GM12878 (cell line): ENCODE measurements at regions not wholly inside any gene's neighbourhood (a gene's known extent, or its start where the extent isn't known, plus 50 kb on each side); places are given as distances from the start of the nearest gene placed in this dataset.

Experiments used
- ATAC-seq: fragments of 200-7000 bp; cut with Tn5 transposase; 3 replicates; pipeline ENCODE4 v1.9.1; 2020; ENCODE audit warnings: mild to moderate bottlenecking, moderate library complexity
- BruUV-seq: library from RNA; stranded (reverse); fragments of 400-500 nt; replicated peaks from 2 replicates; lab custom pipeline; 2021; lab: Mats Ljungman, UMichigan
- CTCF ChIA-PET: fragments of 300-600 bp; sonication (Branson Sonifier 250); formaldehyde crosslinking; extraction: SDS; loops from one replicate; lab custom pipeline; 2021; ENCODE audit warnings: inconsistent platforms; lab: Yijun Ruan, JAX
- POLR2A ChIA-PET: fragments of 350-600 bp; formaldehyde crosslinking; extraction: SDS; loops from one replicate; lab custom pipeline; 2021; ENCODE audit warnings: inconsistent platforms; lab: Charles Lee
- RAD21 ChIA-PET: fragments of 300-600 bp; sonication (Branson Sonifier 250); formaldehyde crosslinking; loops from one replicate; lab custom pipeline; 2023; ENCODE audit warnings: antibody characterized with exemption; ENCODE audit not compliant: unreplicated experiment; lab: Charles Lee
- SMC1A ChIA-PET: fragments of 300-600 bp; sonication (Branson Sonifier 250); formaldehyde crosslinking; loops from one replicate; lab custom pipeline; 2023; ENCODE audit not compliant: unreplicated experiment, uncharacterized antibody; lab: Charles Lee
- DNase-seq: peaks from one replicate; pipeline ENCODE4 v3.0.0-alpha.2; 2011; ENCODE audit warnings: low read depth, low spot score
- FAIRE-seq: peaks from 3 replicates; lab custom pipeline; 2011; peaks lifted over from hg19 to GRCh38; lab: Jason Lieb, UNC
- H2AFZ ChIP-seq: 2 replicates; pipeline ENCODE4 v1.6.0; 2011; ENCODE audit warnings: low read depth, low read length, control low read depth; ENCODE audit not compliant: control insufficient read depth
- H3K27ac ChIP-seq: 2 replicates; pipeline ENCODE4 v1.5.1; 2011; ENCODE audit warnings: control low read depth; ENCODE audit not compliant: control insufficient read depth, insufficient read depth
- H3K27me3 ChIP-seq, 2 experiments: replicated peaks in 1 of 2; 2 replicates each; pipeline versions ENCODE4 v1.6.0 to v1.6.1; 2011; ENCODE audit warnings: low read length in 1 of 2; ENCODE audit not compliant: control insufficient read depth in 2 of 2, insufficient read depth in 2 of 2
- H3K36me3 ChIP-seq, 2 experiments: 2 replicates each; pipeline ENCODE4 v1.5.1; 2011; ENCODE audit warnings: low read length in 1 of 2; ENCODE audit not compliant: control insufficient read depth in 2 of 2, insufficient read depth in 2 of 2
- H3K4me1 ChIP-seq: 2 replicates; pipeline ENCODE4 v1.6.1; 2011; ENCODE audit warnings: mild to moderate bottlenecking, low read length, moderate library complexity, mixed read lengths; ENCODE audit not compliant: control insufficient read depth, insufficient read depth
- H3K4me2 ChIP-seq: 2 replicates; pipeline ENCODE4 v1.6.0; 2011; ENCODE audit warnings: control low read depth; ENCODE audit not compliant: control insufficient read depth, insufficient read depth
- H3K4me3 ChIP-seq: fragments of 200-600 bp; sonication (generic); 2 replicates; pipeline ENCODE4 v1.5.1; 2016
- H3K79me2 ChIP-seq: 2 replicates; pipeline ENCODE4 v1.6.0; 2011; ENCODE audit warnings: low read length; ENCODE audit not compliant: control insufficient read depth, insufficient read depth
- H3K9ac ChIP-seq: 2 replicates; pipeline ENCODE4 v1.8.0; 2011; ENCODE audit warnings: low read length, control low read depth, mixed read lengths; ENCODE audit not compliant: control insufficient read depth, insufficient read depth
- H3K9me3 ChIP-seq: replicated peaks from 3 replicates; pipeline ENCODE4 v1.5.1; 2011; ENCODE audit warnings: mild to moderate bottlenecking, low read length; ENCODE audit not compliant: control insufficient read depth, insufficient read depth
- H4K20me1 ChIP-seq: 2 replicates; pipeline ENCODE4 v1.6.0; 2011; ENCODE audit not compliant: control insufficient read depth, insufficient read depth
- BACH1 ChIP-seq: fragments of 450-650 bp; IDR thresholded peaks from 2 replicates; pipeline ENCODE4 v1.6.1; 2017; ENCODE audit warnings: mild to moderate bottlenecking, borderline replicate concordance
- BCL3 ChIP-seq: IDR thresholded peaks from 2 replicates; pipeline ENCODE4 v1.6.1; 2011; ENCODE audit warnings: borderline replicate concordance, low read depth, mild to moderate bottlenecking, moderate library complexity, low read length; ENCODE audit not compliant: insufficient read depth, poor library complexity, severe bottlenecking
- BCLAF1 ChIP-seq: fragments of 450-650 bp; IDR thresholded peaks from 2 replicates; pipeline ENCODE4 v1.6.1; 2017; ENCODE audit warnings: antibody characterized with exemption, mild to moderate bottlenecking, moderate library complexity
- FOXM1 ChIP-seq: IDR thresholded peaks from 2 replicates; pipeline ENCODE4 v1.6.1; 2012; ENCODE audit warnings: low read depth, mild to moderate bottlenecking, inconsistent platforms, low read length, moderate library complexity
- HDGF ChIP-seq: fragments of 450-650 bp; IDR thresholded peaks from 2 replicates; pipeline ENCODE4 v1.6.1; 2016; ENCODE audit warnings: antibody characterized with exemption
- MYB ChIP-seq: fragments of 150-350 bp; IDR thresholded peaks from 2 replicates; pipeline ENCODE4 v1.6.1; 2014; ENCODE audit warnings: mild to moderate bottlenecking, low read depth, low read length, borderline replicate concordance
- NBN ChIP-seq: fragments of 450-650 bp; IDR thresholded peaks from 2 replicates; pipeline ENCODE4 v1.6.1; 2016
- NR2C1 ChIP-seq: fragments of 450-650 bp; IDR thresholded peaks from 2 replicates; pipeline ENCODE4 v1.6.1; 2017; ENCODE audit warnings: antibody characterized with exemption, mild to moderate bottlenecking, moderate library complexity
- NR2F1 ChIP-seq: fragments of 450-650 bp; conservative IDR thresholded peaks from 2 replicates; pipeline ENCODE4 v1.6.1; 2017; ENCODE audit warnings: mild to moderate bottlenecking
- PAX8 ChIP-seq: fragments of 450-650 bp; IDR thresholded peaks from 2 replicates; pipeline ENCODE4 v1.6.1; 2017; ENCODE audit warnings: mild to moderate bottlenecking, moderate library complexity
- PML ChIP-seq: IDR thresholded peaks from 2 replicates; pipeline ENCODE4 v1.6.1; 2012; ENCODE audit warnings: low read length, inconsistent platforms
- RFX5 ChIP-seq: IDR thresholded peaks from 2 replicates; pipeline ENCODE4 v1.6.1; 2011; ENCODE audit warnings: low read depth, low read length, improper control_type of control experiment
- SMAD1 ChIP-seq: fragments of 450-650 bp; IDR thresholded peaks from 2 replicates; pipeline ENCODE4 v1.6.1; 2018; ENCODE audit warnings: mild to moderate bottlenecking, low read depth; ENCODE audit not compliant: partially characterized antibody
- SMAD5 ChIP-seq: IDR thresholded peaks from 2 replicates; pipeline ENCODE4 v1.6.1; 2016; ENCODE audit warnings: antibody characterized with exemption, low read depth
- USF2 ChIP-seq: IDR thresholded peaks from 2 replicates; pipeline ENCODE4 v1.6.1; 2011; ENCODE audit warnings: low read depth, low read length, improper control_type of control experiment, borderline replicate concordance
- ZBTB33 ChIP-seq: fragments of 450-650 bp; IDR thresholded peaks from 2 replicates; pipeline ENCODE4 v1.6.1; 2017; ENCODE audit warnings: mild to moderate bottlenecking
- WGBS: methylation state at CpG from one replicate; pipeline ENCODE4 v1.1.6; 2016; ENCODE audit warnings: low lambda C conversion rate; ENCODE audit not compliant: insufficient replicate concordance, insufficient coverage; ENCODE audit errors: missing lambda C conversion rate; 5-methylcytosine and 5-hydroxymethylcytosine counted together
- in situ Hi-C: fragments of 300-500 bp; cut with MboI; formaldehyde crosslinking; loops from 9 replicates; pipeline ENCODE4 v1.14.3; 2018; ENCODE audit warnings: mixed read lengths
- intact Hi-C: fragments of 100-400 bp; cut with micrococcal nuclease; formaldehyde crosslinking; loops from one replicate; pipeline ENCODE4 v1.14.2; 2022; ENCODE audit not compliant: unreplicated experiment

GRCh38 chr11:29005401-29005980 is 897.3 kb downstream of the METTL15 start:
- no peak for TF ChIP-seq USF2
- no peak for TF ChIP-seq ZBTB33
- TF ChIP-seq SMAD1: no peak
- TF ChIP-seq BACH1: no peak
- no peak for TF ChIP-seq PAX8
- no peak for TF ChIP-seq PML
- no peak for TF ChIP-seq SMAD5
- no peak for TF ChIP-seq FOXM1
- TF ChIP-seq NR2F1: no peak
- TF ChIP-seq MYB: no peak
- no peak for TF ChIP-seq BCLAF1
- TF ChIP-seq BCL3: no peak
- no peak for TF ChIP-seq NBN
- TF ChIP-seq RFX5: no peak
- TF ChIP-seq NR2C1: no peak
- TF ChIP-seq HDGF: no peak
- H3K27me3 ChIP-seq: no peaks in the 10 kb centered on the region
- FAIRE-seq (no peak), ATAC-seq (peak; percentile 19; the same call in 2 of the 3 replicates), DNase-seq (no peak)
- in situ Hi-C loops: no loop called here
- no peak overlapping the region for H3K4me3 ChIP-seq
- BruUV-seq: no TSS peak
- intact Hi-C loops: no loop called here
- no peaks in the 10 kb centered on the region for H4K20me1 ChIP-seq
- no peak overlapping the region for H3K4me2 ChIP-seq
- no peaks in the 10 kb centered on the region for H3K79me2 ChIP-seq
- H2AFZ ChIP-seq: no peak overlapping the region
- ChIA-PET SMC1A (no interaction called here), CTCF (no interaction called here), RAD21 (no interaction called here), POLR2A (no interaction called here)
- no peak overlapping the region for H3K27ac ChIP-seq
- H3K9ac ChIP-seq: no peak overlapping the region
- H3K9me3 ChIP-seq: no peaks in the 10 kb centered on the region
- H3K4me1 ChIP-seq: no peaks in the 10 kb centered on the region
- no peaks in the 10 kb centered on the region for H3K36me3 ChIP-seq
- 3% methylated on average over 4 of the region's 4 CpGs for WGBS
